ENCODE measurements at regions not wholly inside any gene's neighbourhood (a gene's known extent, or its start where the extent isn't known, plus 50 kb on each side); places are given as distances from the start of the nearest gene placed in this dataset.

- no peaks in the 10 kb centered on the region for H3K79me2 ChIP-seq (ENCODE audit: insufficient read depth)
- no peaks in the 10 kb centered on the region for H3K27me3 ChIP-seq (ENCODE audit: insufficient read depth)
- POLR2A ChIA-PET: no interaction called here
- no peaks in the 10 kb centered on the region for H3K36me3 ChIP-seq (replicated peaks in 1 of 2; ENCODE audit: control insufficient read depth in 1 of 2, insufficient read depth in 2 of 2, low read length in 1 of 2)
- CTCF ChIA-PET: interaction anchor here (1.6 kb wide), 1 partner anchor 238 kb away, joined by 4 read pairs; no protein-coding TSS in a partner anchor
- H3F3A ChIP-seq (replicated peaks; ENCODE audit: insufficient read depth): no peaks in the 10 kb centered on the region
- H3K9ac ChIP-seq: no peak overlapping the region
- no peak for DNase-seq
- no peaks in the 10 kb centered on the region for H3K9me2 ChIP-seq
- no peak for TF ChIP-seq MXI1 (IDR thresholded peaks at IDR 0.05; ENCODE audit: low read depth, low read length)
- no peak for TF ChIP-seq MAX (IDR thresholded peaks at IDR 0.05; ENCODE audit: low read depth)
- no peak for TF ChIP-seq REST (IDR thresholded peaks at IDR 0.05; ENCODE audit: low read depth, low read length)
- TF ChIP-seq RCOR1 (IDR thresholded peaks at IDR 0.05; ENCODE audit: low read length): no peak
- TF ChIP-seq SMC3 (IDR thresholded peaks at IDR 0.05; ENCODE audit: low read depth, low read length): no peak
- no peak for TF ChIP-seq TEAD4 (IDR thresholded peaks at IDR 0.05; ENCODE audit: borderline replicate concordance, insufficient read depth)
- no peak for TF ChIP-seq YY1 (IDR thresholded peaks at IDR 0.05; ENCODE audit: low read depth)
- no peak for TF ChIP-seq RFX5 (IDR thresholded peaks at IDR 0.05; ENCODE audit: low read length)
- TF ChIP-seq GATA2 (CRISPR knock-in tag; IDR thresholded peaks at IDR 0.05): no peak
- no peak for TF ChIP-seq PBX3 (IDR thresholded peaks at IDR 0.05)
- TF ChIP-seq GABPA (IDR thresholded peaks at IDR 0.05; ENCODE audit: low read depth): no peak
- no peak for TF ChIP-seq IRF3 (IDR thresholded peaks at IDR 0.05; ENCODE audit: low read depth, low read length)
- no peak for TF ChIP-seq MEF2A (IDR thresholded peaks at IDR 0.05; ENCODE audit: borderline replicate concordance, low read depth)
- no peak for TF ChIP-seq SIN3A (IDR thresholded peaks at IDR 0.05; ENCODE audit: borderline replicate concordance, low read depth, low read length)
- no peak for TF ChIP-seq NFIC (IDR thresholded peaks at IDR 0.05; ENCODE audit: borderline replicate concordance)
- TF ChIP-seq FOXM1 (IDR thresholded peaks at IDR 0.05; ENCODE audit: low read depth): no peak
- H3K4me1 ChIP-seq (ENCODE audit: control insufficient read depth in 1 of 2, insufficient read depth in 2 of 2, low read depth in 1 of 2, low read length in 1 of 2): peaks cover 0 to 14% of the 10 kb centered on the region in 2 experiments; a peak in 2 of 4 replicates
- no peak overlapping the region for H3K27ac ChIP-seq (ENCODE audit: low read depth in 2 of 2, low read length in 1 of 2)
- no peak overlapping the region for H3K4me2 ChIP-seq
- no peak overlapping the region for H3K4me3 ChIP-seq (ENCODE audit: low read depth in 2 of 2, low read length in 1 of 2)
- no peak overlapping the region for H2AFZ ChIP-seq (ENCODE audit: low read depth)
- H3K9me3 ChIP-seq: no peaks in the 10 kb centered on the region
- WGBS (ENCODE audit: low lambda C conversion rate): 40% methylated on average over 4 of the region's 4 CpGs
- H4K20me1 ChIP-seq (ENCODE audit: insufficient read depth): no peaks in the 10 kb centered on the region
Measured at GRCh38 chr7:24143547-24143946, 140.4 kb upstream of the NPY start.

Measured in SK-N-SH (cell line).